ENCODE measurements at regions not wholly inside any gene's neighbourhood (a gene's known extent, or its start where the extent isn't known, plus 50 kb on each side); places are given as distances from the start of the nearest gene placed in this dataset.

GRCh38 chr10:2047679-2048078, 310.4 kb upstream of the ADARB2 start:
- TF ChIP-seq POLR2A (IDR thresholded peaks at IDR 0.05; ENCODE audit: low read depth, low read length): no peak
- TF ChIP-seq POLR2AphosphoS5 (IDR thresholded peaks at IDR 0.05; ENCODE audit: low read depth, low read length): no peak

Measured in GM12892 (cell line).